A673 (cell line): ENCODE measurements at regions not wholly inside any gene's neighbourhood (a gene's known extent, or its start where the extent isn't known, plus 50 kb on each side); places are given as distances from the start of the nearest gene placed in this dataset.
"Not testable (repeated sequence)": the region's sequence is repeated elsewhere in the genome, so short reads cannot be mapped to it uniquely, and the experiment has no call there.

Experiments
- EZH2 ChIP-seq: fragments of 200-600 bp; sonication (generic); IDR thresholded peaks from 2 replicates; pipeline ENCODE4 v1.6.1; 2017; ENCODE audit warnings: borderline replicate concordance, low read depth, mild to moderate bottlenecking, mixed read lengths, antibody characterized with exemption, low read length; ENCODE audit not compliant: poor library complexity, severe bottlenecking
- TF ChIP-seq, protein P1 (sequence below): fragments of 300-800, 200-600 bp; sonication (generic); conservative IDR thresholded peaks from 2 replicates; pipeline ENCODE4 v1.5.1; 2017; ENCODE audit warnings: low read depth, mild to moderate bottlenecking, antibody characterized with exemption, low read length, moderate library complexity, mixed read lengths

DNA sequence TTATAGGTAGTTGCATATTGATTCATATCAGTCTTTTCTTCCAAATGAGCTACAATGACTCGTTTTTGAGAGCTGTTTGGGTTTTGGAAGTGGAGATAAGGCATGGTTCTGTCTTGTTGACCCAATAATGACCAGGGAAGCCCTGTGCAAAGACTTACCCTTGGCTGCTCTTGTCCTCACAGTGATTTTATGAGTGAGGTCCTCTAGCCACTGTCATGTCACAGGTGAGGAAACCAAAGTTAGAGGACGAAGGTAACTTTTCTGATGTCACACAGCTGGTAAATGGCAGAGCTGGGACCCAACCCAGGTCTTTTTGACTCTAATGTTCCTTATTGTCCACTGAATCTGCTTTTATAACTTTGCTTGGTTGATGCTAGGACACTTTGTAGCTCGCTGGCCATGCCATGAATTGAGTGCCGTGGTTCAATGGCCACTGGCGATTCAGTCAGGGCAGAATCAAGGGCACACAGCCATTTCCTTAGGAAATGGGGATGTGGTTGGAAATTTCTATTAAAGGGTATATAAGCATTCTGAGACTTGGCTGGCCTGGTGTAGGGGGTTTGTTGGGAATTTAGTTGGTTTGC, 249.1 kb downstream of the GOLGA6L6 start:
- TF ChIP-seq, protein P1, sequence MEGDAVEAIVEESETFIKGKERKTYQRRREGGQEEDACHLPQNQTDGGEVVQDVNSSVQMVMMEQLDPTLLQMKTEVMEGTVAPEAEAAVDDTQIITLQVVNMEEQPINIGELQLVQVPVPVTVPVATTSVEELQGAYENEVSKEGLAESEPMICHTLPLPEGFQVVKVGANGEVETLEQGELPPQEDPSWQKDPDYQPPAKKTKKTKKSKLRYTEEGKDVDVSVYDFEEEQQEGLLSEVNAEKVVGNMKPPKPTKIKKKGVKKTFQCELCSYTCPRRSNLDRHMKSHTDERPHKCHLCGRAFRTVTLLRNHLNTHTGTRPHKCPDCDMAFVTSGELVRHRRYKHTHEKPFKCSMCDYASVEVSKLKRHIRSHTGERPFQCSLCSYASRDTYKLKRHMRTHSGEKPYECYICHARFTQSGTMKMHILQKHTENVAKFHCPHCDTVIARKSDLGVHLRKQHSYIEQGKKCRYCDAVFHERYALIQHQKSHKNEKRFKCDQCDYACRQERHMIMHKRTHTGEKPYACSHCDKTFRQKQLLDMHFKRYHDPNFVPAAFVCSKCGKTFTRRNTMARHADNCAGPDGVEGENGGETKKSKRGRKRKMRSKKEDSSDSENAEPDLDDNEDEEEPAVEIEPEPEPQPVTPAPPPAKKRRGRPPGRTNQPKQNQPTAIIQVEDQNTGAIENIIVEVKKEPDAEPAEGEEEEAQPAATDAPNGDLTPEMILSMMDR, result not testable (repeated sequence)
- TF ChIP-seq EZH2, result not testable (repeated sequence)
